ENCODE measurements at regions not wholly inside any gene's neighbourhood (a gene's known extent, or its start where the extent isn't known, plus 50 kb on each side); places are given as distances from the start of the nearest gene placed in this dataset.

GRCh38 chr2:204110338-204110741 lies 173.8 kb downstream of the ICOS start:
- DNase-seq = peak; percentile 17

- no peak for DNase-seq
These were observed 174.4 kb downstream of the ICOS start for GRCh38 chr2:204110751-204111516.

- DNase-seq = no peak
These were observed 175.7 kb downstream of the ICOS start for GRCh38 chr2:204112084-204112770.

- no peak for DNase-seq
These were observed 178.0 kb downstream of the ICOS start for GRCh38 chr2:204114295-204115136.

- no peak for DNase-seq
These were observed 178.8 kb downstream of the ICOS start for GRCh38 chr2:204115137-204116056.

GRCh38 chr2:204116159-204116792 lies 179.7 kb downstream of the ICOS start:
- no peak for DNase-seq

GRCh38 chr2:204122425-204122824 lies 185.9 kb downstream of the ICOS start:
- no peak for DNase-seq

GRCh38 chr2:204124140-204124750 lies 187.7 kb downstream of the ICOS start:
- no peak for DNase-seq

- no peak for DNase-seq
These were observed 190.1 kb downstream of the ICOS start for GRCh38 chr2:204126705-204127104.

GRCh38 chr2:204127238-204127637 lies 190.7 kb downstream of the ICOS start:
- no peak for DNase-seq

- no peak for DNase-seq
These were observed 193.2 kb downstream of the ICOS start for GRCh38 chr2:204129591-204130294.

- no peak for DNase-seq
These were observed 195.1 kb downstream of the ICOS start for GRCh38 chr2:204131621-204132020.

GRCh38 chr2:204133476-204133875 lies 196.9 kb downstream of the ICOS start:
- no peak for DNase-seq

- no peak for DNase-seq
These were observed 197.9 kb downstream of the ICOS start for GRCh38 chr2:204134421-204134820.

- DNase-seq = no peak
These were observed 199.2 kb downstream of the ICOS start for GRCh38 chr2:204135752-204136151.

- no peak for DNase-seq
These were observed 201.6 kb downstream of the ICOS start for GRCh38 chr2:204138206-204138605.

- no peak for DNase-seq
These were observed 203.7 kb downstream of the ICOS start for GRCh38 chr2:204140246-204140645.

- no peak for DNase-seq
These were observed 206.9 kb downstream of the ICOS start for GRCh38 chr2:204143216-204144014.

GRCh38 chr2:204144492-204144891 lies 207.9 kb downstream of the ICOS start:
- no peak for DNase-seq

GRCh38 chr2:204145263-204145751 lies 208.7 kb downstream of the ICOS start:
- peak; percentile 11 for DNase-seq

Measured in activated gamma-delta T cell (primary cell).